Transverse colon (tissue), 3 donors: ENCODE measurements at regions not wholly inside any gene's neighbourhood (a gene's known extent, or its start where the extent isn't known, plus 50 kb on each side); places are given as distances from the start of the nearest gene placed in this dataset.

Experiments
- CTCF ChIP-seq, 5 experiments: fragments of 200-600 bp in 3 of 5; fragments of 450-650 bp in 2 of 5; sonication (generic) in 3 of 5; IDR thresholded peaks; 1 replicate in 2 of 5; 2 replicates in 3 of 5; pipeline ENCODE4 v1.5.1; 2016 to 2017; ENCODE audit warnings: antibody characterized with exemption in 5 of 5, inconsistent platforms in 3 of 5, mild to moderate bottlenecking in 2 of 5, moderate library complexity in 1 of 5
- EP300 ChIP-seq: sonication (generic); formaldehyde crosslinking; IDR thresholded peaks from one replicate; pipeline ENCODE4 v1.6.1; 2017; ENCODE audit warnings: antibody characterized with exemption, low read depth
- POLR2A ChIP-seq: fragments of 450-650 bp; IDR thresholded peaks from one replicate; pipeline ENCODE4 v1.6.1; 2016; ENCODE audit warnings: antibody characterized with exemption, mild to moderate bottlenecking, moderate library complexity

- no peak for TF ChIP-seq CTCF (IDR thresholded peaks at IDR 0.05)
- TF ChIP-seq EP300, result no peak
- no peak for TF ChIP-seq POLR2A
Observed at GRCh38 chr2:221810650-221811049, 238.5 kb upstream of the EPHA4 start.
